Caco-2 (cell line): ENCODE measurements at regions not wholly inside any gene's neighbourhood (a gene's known extent, or its start where the extent isn't known, plus 50 kb on each side); places are given as distances from the start of the nearest gene placed in this dataset.
"Not testable (repeated sequence)": the region's sequence is repeated elsewhere in the genome, so short reads cannot be mapped to it uniquely, and the experiment has no call there.

ENCODE experiments used
- BruUV-seq: library from RNA; stranded (reverse); fragments of 400-500 nt; replicated peaks from 2 replicates; lab custom pipeline; 2021; lab: Mats Ljungman, UMichigan
- CTCF ChIA-PET: fragments of 300-600 bp; sonication (Branson Sonifier 250); formaldehyde crosslinking; loops from one replicate; lab custom pipeline; 2022; ENCODE audit warnings: antibody characterized with exemption; lab: Charles Lee
- POLR2A ChIA-PET: fragments of 300-600 bp; sonication (Branson Sonifier 250); formaldehyde crosslinking; loops from one replicate; lab custom pipeline; 2022; ENCODE audit warnings: antibody characterized with exemption; lab: Charles Lee
- DNase-seq, 2 experiments: peaks; one replicate each; pipeline versions ENCODE4 v3.0.0 to v3.0.0-alpha.2; 2020 to 2022
- H3K27me3 ChIP-seq: replicated peaks from 2 replicates; pipeline ENCODE4 v1.6.0; 2011; ENCODE audit warnings: low read length; ENCODE audit not compliant: control insufficient read depth, insufficient read depth
- H3K36me3 ChIP-seq: 2 replicates; pipeline ENCODE4 v1.5.1; 2011; ENCODE audit warnings: low read length; ENCODE audit not compliant: control insufficient read depth, insufficient read depth
- H3K4me1 ChIP-seq: fragments of 250-450 bp; sonication (Bioruptor Pico); 2 replicates; pipeline ENCODE4 v1.5.1; 2020; ENCODE audit warnings: mild to moderate bottlenecking
- H3K4me3 ChIP-seq: 2 replicates; pipeline ENCODE4 v1.5.1; 2011; ENCODE audit warnings: low read depth, mild to moderate bottlenecking, control low read depth, low read length
- H3K9me3 ChIP-seq: fragments of 250-450 bp; sonication (Bioruptor Pico); 2 replicates; pipeline ENCODE4 v1.5.1; 2020; ENCODE audit warnings: mild to moderate bottlenecking, moderate library complexity
- H3K27ac Mint-ChIP-seq: one replicate; pipeline ENCODE4 v1.8.0; 2022; ENCODE audit warnings: mixed read lengths; ENCODE audit not compliant: unreplicated experiment
- H3K27me3 Mint-ChIP-seq: one replicate; pipeline ENCODE4 v1.8.0; 2022; ENCODE audit warnings: mixed read lengths; ENCODE audit not compliant: insufficient read depth, unreplicated experiment
- H3K36me3 Mint-ChIP-seq: one replicate; pipeline ENCODE4 v1.8.0; 2022; ENCODE audit warnings: mild to moderate bottlenecking, mixed read lengths; ENCODE audit not compliant: insufficient read depth, unreplicated experiment
- H3K4me1 Mint-ChIP-seq: one replicate; pipeline ENCODE4 v1.8.0; 2022; ENCODE audit warnings: low read depth, mixed read lengths; ENCODE audit not compliant: unreplicated experiment
- H3K4me3 Mint-ChIP-seq: one replicate; pipeline ENCODE4 v1.8.0; 2022; ENCODE audit warnings: mild to moderate bottlenecking, moderate library complexity, mixed read lengths; ENCODE audit not compliant: unreplicated experiment
- H3K9me3 Mint-ChIP-seq: one replicate; pipeline ENCODE4 v1.8.0; 2022; ENCODE audit warnings: mixed read lengths; ENCODE audit not compliant: unreplicated experiment
- intact Hi-C: fragments of 100-400 bp; cut with micrococcal nuclease; formaldehyde crosslinking; loops from one replicate; pipeline ENCODE4 v1.10.0; 2022; ENCODE audit not compliant: unreplicated experiment
- TF ChIP-seq, protein P1 (sequence below), 2 experiments: fragments of 200-600 bp in 1 of 2; IDR thresholded peaks; 1 replicate in 1 of 2; 2 replicates in 1 of 2; pipeline versions ENCODE4 v1.5.1 to v1.8.0; 2011 to 2022; ENCODE audit warnings: antibody characterized with exemption in 1 of 2, control low read depth in 1 of 2, inconsistent platforms in 1 of 2, low read depth in 1 of 2, low read length in 1 of 2, mild to moderate bottlenecking in 1 of 2, moderate library complexity in 1 of 2; ENCODE audit not compliant: insufficient read depth in 1 of 2, severe bottlenecking in 1 of 2, unreplicated experiment in 1 of 2

DNA sequence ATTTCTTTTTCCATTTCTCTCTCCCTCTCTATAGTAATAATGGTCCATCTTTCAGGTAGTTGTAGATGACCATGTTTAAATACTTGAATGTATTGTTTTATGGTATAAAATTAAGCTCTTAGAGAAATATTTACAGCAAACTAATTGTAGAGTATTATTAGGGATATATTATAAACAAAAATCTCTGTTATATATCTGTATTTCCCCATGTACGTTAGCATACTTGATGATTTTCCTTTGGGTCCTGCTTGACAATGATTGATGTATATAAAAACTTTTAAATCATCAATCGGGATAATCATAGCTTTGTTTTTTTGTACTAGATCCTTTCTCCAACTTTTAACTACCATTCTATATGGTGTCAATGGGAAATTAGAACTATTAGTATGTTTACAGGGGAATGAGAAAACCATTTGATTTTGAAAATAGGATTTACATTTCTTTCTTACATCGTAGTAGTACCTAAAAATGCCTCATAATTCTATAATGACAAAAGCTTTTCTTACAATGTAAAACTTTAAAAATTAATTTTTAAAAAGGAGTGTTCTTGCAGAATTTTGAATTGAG, 117.5 kb upstream of the CDK13 start:
- H3K4me1 Mint-ChIP-seq: peaks cover 7% of the 10 kb centered on the region
- POLR2A ChIA-PET: no interaction called here
- no TSS peak for BruUV-seq

DNA sequence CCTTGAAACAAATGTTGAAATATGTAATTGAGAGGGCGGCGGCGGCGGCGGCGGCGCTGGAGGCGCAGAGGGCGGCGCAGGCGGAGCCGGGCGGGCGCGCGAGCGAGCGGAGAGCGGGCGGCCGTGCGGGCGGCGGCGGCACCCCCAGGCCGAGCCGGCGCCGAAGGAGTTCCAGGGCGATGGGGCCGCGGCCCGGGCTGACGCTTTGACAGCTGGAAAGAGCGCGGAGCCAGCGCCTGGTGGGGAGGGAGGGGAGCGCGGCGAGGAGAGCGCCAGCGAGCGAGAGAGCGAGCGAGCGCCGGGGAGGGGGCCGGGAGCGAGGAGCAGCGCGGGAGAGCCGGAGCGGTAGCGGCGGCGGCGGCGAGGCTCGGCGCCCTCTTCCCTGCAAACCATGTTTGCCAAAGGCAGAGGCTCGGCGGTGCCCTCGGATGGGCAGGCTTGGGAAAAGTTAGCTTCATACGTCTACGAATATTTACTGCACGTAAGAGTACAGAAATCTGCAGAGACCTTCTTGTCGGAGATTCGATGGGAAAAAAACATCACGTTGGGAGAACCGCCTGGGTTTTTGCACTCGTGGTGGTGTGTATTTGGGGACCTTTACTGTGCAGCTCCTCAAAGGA, 116.8 kb upstream of the CDK13 start:
- POLR2A ChIA-PET, intact Hi-C loops, H3K9me3 Mint-ChIP-seq, H3K27me3 ChIP-seq, H3K4me1 ChIP-seq, BruUV-seq, H3K9me3 ChIP-seq, H3K36me3 ChIP-seq, H3K36me3 Mint-ChIP-seq, H3K27ac Mint-ChIP-seq, H3K4me1 Mint-ChIP-seq: not testable (repeated sequence)
- DNase-seq: peak; percentile 55 to 76
- Mint-ChIP-seq H3K27me3 (peaks cover 19% of the 10 kb centered on the region), H3K4me3 (peak overlapping the region; percentile 38)
- TF ChIP-seq, protein P1, sequence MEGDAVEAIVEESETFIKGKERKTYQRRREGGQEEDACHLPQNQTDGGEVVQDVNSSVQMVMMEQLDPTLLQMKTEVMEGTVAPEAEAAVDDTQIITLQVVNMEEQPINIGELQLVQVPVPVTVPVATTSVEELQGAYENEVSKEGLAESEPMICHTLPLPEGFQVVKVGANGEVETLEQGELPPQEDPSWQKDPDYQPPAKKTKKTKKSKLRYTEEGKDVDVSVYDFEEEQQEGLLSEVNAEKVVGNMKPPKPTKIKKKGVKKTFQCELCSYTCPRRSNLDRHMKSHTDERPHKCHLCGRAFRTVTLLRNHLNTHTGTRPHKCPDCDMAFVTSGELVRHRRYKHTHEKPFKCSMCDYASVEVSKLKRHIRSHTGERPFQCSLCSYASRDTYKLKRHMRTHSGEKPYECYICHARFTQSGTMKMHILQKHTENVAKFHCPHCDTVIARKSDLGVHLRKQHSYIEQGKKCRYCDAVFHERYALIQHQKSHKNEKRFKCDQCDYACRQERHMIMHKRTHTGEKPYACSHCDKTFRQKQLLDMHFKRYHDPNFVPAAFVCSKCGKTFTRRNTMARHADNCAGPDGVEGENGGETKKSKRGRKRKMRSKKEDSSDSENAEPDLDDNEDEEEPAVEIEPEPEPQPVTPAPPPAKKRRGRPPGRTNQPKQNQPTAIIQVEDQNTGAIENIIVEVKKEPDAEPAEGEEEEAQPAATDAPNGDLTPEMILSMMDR (IDR thresholded peaks at IDR 0.05; ENCODE audit: insufficient read depth in 1 of 2, low read depth in 1 of 2, low read length in 1 of 2, severe bottlenecking in 1 of 2, unreplicated experiment in 1 of 2): peak in 1 of 2 experiments; percentile 29
- H3K4me3 ChIP-seq: peak overlapping the region; percentile 34
- CTCF ChIA-PET: interaction anchor here (0.6 kb wide), 2 partner anchors 380 to 1463 kb away, joined by 3 read pairs; no protein-coding TSS in a partner anchor

More for the DNA sequence above, 117.5 kb upstream of the CDK13 start:
- H3K27ac Mint-ChIP-seq: no peak overlapping the region
- intact Hi-C loops: no loop called here
- no peaks in the 10 kb centered on the region for H3K9me3 Mint-ChIP-seq
- Histone ChIP-seq H3K27me3 (peaks cover 1% of the 10 kb centered on the region; the same call in 1 of the 2 replicates), H3K4me3 (0 out of 2 replicates have a peak overlapping the region, but pooled peaks have one; percentile 34), H3K4me1 (peaks cover 4% of the 10 kb centered on the region; the same call in 1 of the 2 replicates), H3K9me3 (no peaks in the 10 kb centered on the region), H3K36me3 (no peaks in the 10 kb centered on the region)
- TF ChIP-seq, protein P1 (IDR thresholded peaks at IDR 0.05; ENCODE audit: insufficient read depth in 1 of 2, low read depth in 1 of 2, low read length in 1 of 2, severe bottlenecking in 1 of 2, unreplicated experiment in 1 of 2): no peak
- peaks cover 19% of the 10 kb centered on the region for H3K27me3 Mint-ChIP-seq
- no peak overlapping the region for H3K4me3 Mint-ChIP-seq
- CTCF ChIA-PET: interaction anchor here (0.6 to 1.0 kb wide), 3 partner anchors 22 to 1462 kb away, joined by 3 read pairs; no protein-coding TSS in a partner anchor
- DNase-seq: no peak
- no peaks in the 10 kb centered on the region for H3K36me3 Mint-ChIP-seq

DNA sequence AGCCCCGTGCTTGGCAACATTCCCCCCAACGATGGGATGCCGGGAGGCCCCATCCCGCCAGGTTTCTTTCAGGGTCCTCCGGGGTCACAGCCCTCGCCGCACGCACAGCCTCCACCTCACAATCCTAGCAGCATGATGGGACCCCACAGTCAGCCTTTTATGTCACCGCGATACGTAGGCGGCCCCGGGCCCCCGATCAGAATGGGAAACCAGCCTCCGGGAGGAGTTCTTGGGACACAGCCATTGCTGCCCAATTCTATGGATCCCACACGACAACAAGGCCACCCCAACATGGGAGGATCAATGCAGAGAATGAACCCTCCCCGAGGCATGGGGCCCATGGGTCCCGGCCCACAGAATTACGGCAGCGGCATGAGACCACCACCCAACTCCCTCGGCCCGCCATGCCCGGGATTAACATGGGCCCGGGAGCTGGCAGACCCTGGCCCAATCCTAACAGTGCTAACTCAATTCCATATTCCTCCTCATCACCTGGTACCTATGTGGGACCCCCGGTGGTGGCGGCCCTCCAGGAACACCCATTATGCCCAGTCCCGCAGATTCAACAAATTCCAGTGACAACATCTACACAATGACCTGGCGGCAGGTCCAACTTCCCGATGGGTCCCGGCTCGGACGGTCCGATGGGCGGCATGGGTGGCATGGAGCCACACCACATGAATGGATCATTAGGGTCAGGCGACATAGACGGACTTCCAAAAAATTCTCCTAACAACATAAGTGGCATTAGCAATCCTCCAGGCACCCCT, 116.0 kb upstream of the CDK13 start:
- H3K4me1 ChIP-seq, H3K9me3 ChIP-seq, H3K4me1 Mint-ChIP-seq, H3K36me3 Mint-ChIP-seq, H3K36me3 ChIP-seq, DNase-seq, H3K4me3 ChIP-seq, BruUV-seq, CTCF ChIA-PET, intact Hi-C loops, H3K27ac Mint-ChIP-seq, H3K27me3 ChIP-seq, H3K9me3 Mint-ChIP-seq, POLR2A ChIA-PET: not testable (repeated sequence)
- peaks cover 15% of the 10 kb centered on the region for H3K27me3 Mint-ChIP-seq
- H3K4me3 Mint-ChIP-seq: peak overlapping the region; percentile 38
